Thymus (tissue), 11 donors: ENCODE measurements at regions not wholly inside any gene's neighbourhood (a gene's known extent, or its start where the extent isn't known, plus 50 kb on each side); places are given as distances from the start of the nearest gene placed in this dataset.

Experiments
- DNase-seq, 9 donors: peaks; one replicate each; pipeline ENCODE4 v3.0.0-alpha.2; 2013; ENCODE audit warnings: low spot score in 9 of 9, low read depth in 6 of 9, missing footprints in 1 of 9
- H3K27ac ChIP-seq, 2 donors: one replicate each; pipeline ENCODE4 v1.5.1; 2013; ENCODE audit warnings: control low read depth in 1 of 2, low read depth in 1 of 2, low read length in 1 of 2, mild to moderate bottlenecking in 1 of 2, moderate library complexity in 1 of 2
- H3K27me3 ChIP-seq, 2 donors: one replicate each; pipeline ENCODE4 v1.5.1; 2013; ENCODE audit warnings: low read length in 1 of 2; ENCODE audit not compliant: control insufficient read depth in 2 of 2, insufficient read depth in 1 of 2
- H3K36me3 ChIP-seq, 2 donors: one replicate each; pipeline ENCODE4 v1.5.1; 2013; ENCODE audit warnings: low read length in 1 of 2, mild to moderate bottlenecking in 1 of 2, moderate library complexity in 1 of 2; ENCODE audit not compliant: control insufficient read depth in 2 of 2, insufficient read depth in 2 of 2
- H3K4me1 ChIP-seq, 2 donors: one replicate each; pipeline ENCODE4 v1.5.1; 2013; ENCODE audit warnings: low read length in 2 of 2; ENCODE audit not compliant: control insufficient read depth in 2 of 2, insufficient read depth in 2 of 2
- H3K4me3 ChIP-seq, 2 donors: one replicate each; pipeline ENCODE4 v1.5.1; 2013; ENCODE audit warnings: low read length in 2 of 2, control low read depth in 1 of 2, mild to moderate bottlenecking in 1 of 2
- H3K9me3 ChIP-seq, 2 donors: one replicate each; pipeline ENCODE4 v1.5.1; 2013; ENCODE audit warnings: low read length in 1 of 2, mild to moderate bottlenecking in 1 of 2; ENCODE audit not compliant: control insufficient read depth in 2 of 2, insufficient read depth in 1 of 2
- WGBS: extraction: QIAGEN DNeasy Blood & Tissue Kit; methylation state at CpG from one replicate; pipeline ENCODE4 v1.1.7; 2013; 5-methylcytosine and 5-hydroxymethylcytosine counted together
- donor health status: healthy.

GRCh38 chr7:156158213-156158612 lies 345.9 kb upstream of the SHH start:
- DNase-seq, result no peak
- peaks cover 0 to 7% of the 10 kb centered on the region in 2 donors for H3K9me3 ChIP-seq
- no peaks in the 10 kb centered on the region for H3K4me1 ChIP-seq
- H3K36me3 ChIP-seq, result no peaks in the 10 kb centered on the region
- peaks cover 2 to 9% of the 10 kb centered on the region in 2 donors for H3K27me3 ChIP-seq
- no peak overlapping the region for H3K27ac ChIP-seq
- no peak overlapping the region for H3K4me3 ChIP-seq
- 92% methylated on average over 6 of the region's 6 CpGs for WGBS

- no peak for DNase-seq
- WGBS, result 91% methylated on average over 13 of the region's 13 CpGs
- H3K27ac ChIP-seq, result no peak overlapping the region
These were observed 345.2 kb upstream of the SHH start for GRCh38 chr7:156157409-156158012.

DNA sequence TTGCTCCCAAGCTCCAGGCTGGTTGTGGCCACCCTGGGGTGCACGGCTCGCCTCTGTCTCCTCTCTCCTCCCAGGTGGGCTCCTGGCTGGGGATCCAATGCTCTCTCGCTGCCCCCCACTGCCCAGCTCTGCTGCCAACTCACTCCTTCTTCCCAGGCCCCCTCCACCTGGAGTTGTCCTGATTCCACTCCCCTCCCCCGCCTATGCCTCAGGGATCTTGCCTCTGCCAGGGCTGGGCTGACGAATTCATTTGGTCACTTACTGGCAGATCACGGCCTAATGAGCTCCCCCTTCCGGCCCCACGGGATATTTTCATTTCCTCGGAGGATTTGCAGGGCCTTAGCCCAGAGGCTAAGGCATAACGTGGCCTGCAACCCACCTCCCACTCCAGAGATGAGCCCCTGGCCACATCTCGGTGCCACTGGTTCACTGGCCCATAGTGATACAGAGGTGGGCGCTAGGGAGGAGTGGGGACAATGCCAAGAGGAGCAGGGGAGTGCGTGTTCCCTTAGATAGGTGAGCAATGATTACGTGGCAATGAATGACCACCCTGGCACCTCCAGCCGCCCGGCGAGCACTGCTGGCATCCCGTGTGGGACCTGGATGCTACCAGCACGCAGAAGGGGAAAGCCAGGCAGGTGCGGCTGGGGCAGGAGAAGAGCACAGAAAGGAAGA lies 344.6 kb upstream of the SHH start:
- Histone ChIP-seq H3K27me3 (peaks cover 0 to 6% of the 10 kb centered on the region in 2 donors), H3K4me3 (no peak overlapping the region), H3K27ac (no peak overlapping the region), H3K9me3 (peaks cover 0 to 7% of the 10 kb centered on the region in 2 donors), H3K4me1 (no peaks in the 10 kb centered on the region), H3K36me3 (no peaks in the 10 kb centered on the region)
- WGBS, result 78% methylated on average over 20 of the region's 20 CpGs
- no peak for DNase-seq

More at GRCh38 chr7:156157409-156158012, 345.2 kb upstream of the SHH start:
- H3K4me3 ChIP-seq, result no peak overlapping the region
- H3K27me3 ChIP-seq, result peaks cover 0 to 8% of the 10 kb centered on the region in 2 donors
- H3K4me1 ChIP-seq, result no peaks in the 10 kb centered on the region
- H3K9me3 ChIP-seq, result peaks cover 0 to 7% of the 10 kb centered on the region in 2 donors
- no peaks in the 10 kb centered on the region for H3K36me3 ChIP-seq

- WGBS, result 85% methylated on average over 12 of the region's 12 CpGs
- H3K36me3 ChIP-seq, result no peaks in the 10 kb centered on the region
- peaks cover 0 to 6% of the 10 kb centered on the region in 2 donors for H3K27me3 ChIP-seq
- no peak overlapping the region for H3K4me3 ChIP-seq
- H3K27ac ChIP-seq, result no peak overlapping the region
- no peak for DNase-seq
- no peaks in the 10 kb centered on the region for H3K4me1 ChIP-seq
- peaks cover 0 to 7% of the 10 kb centered on the region in 2 donors for H3K9me3 ChIP-seq
These were observed 343.9 kb upstream of the SHH start for GRCh38 chr7:156155988-156156733.

DNA sequence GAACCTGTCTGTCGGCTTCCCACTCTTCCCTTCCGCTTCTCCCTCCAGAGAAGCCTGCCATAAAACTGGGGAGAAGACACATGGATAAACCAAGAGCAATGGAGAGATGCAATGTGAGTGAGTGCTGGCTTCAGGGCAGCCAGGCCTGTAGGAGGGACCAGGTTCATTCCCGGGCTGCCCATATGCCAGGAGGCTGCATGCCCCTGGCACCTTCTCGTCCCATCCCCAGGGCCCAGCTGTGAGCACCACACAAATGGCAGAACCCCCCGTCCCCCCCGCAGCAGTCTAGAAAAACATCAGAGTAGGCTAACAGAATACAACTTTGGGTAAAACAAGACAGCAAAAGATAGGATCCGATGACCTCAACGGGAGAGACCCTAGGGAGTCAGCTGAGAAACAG lies 341.3 kb upstream of the SHH start:
- H3K4me3 ChIP-seq, result no peak overlapping the region
- H3K27me3 ChIP-seq, result peaks cover 0 to 3% of the 10 kb centered on the region in 2 donors
- no peak for DNase-seq
- H3K36me3 ChIP-seq, result no peaks in the 10 kb centered on the region
- 96% methylated on average over 8 of the region's 8 CpGs for WGBS
- H3K4me1 ChIP-seq, result no peaks in the 10 kb centered on the region
- no peak overlapping the region for H3K27ac ChIP-seq
- H3K9me3 ChIP-seq, result peaks cover 0 to 7% of the 10 kb centered on the region in 2 donors

DNA sequence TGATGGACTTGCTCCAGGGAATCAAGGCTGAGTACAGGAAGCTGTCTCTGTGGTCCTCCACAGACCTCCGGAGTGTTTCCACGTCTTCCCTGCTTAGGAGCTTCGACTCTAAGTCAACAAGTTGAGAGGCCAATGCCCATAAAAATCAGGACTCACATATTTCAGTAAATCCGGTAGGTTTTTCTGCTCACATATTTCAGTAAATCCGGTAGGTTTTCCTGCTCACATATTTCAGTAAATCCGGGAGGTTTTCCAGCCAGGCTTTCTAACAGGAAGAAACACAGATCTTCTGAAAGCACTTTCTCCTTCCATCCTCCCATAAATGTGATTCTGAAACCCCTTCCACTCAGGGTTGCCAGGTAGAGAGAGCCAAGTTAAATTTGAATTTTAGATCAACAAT lies 340.1 kb upstream of the SHH start:
- H3K27me3 ChIP-seq, result peaks cover 0 to 3% of the 10 kb centered on the region in 2 donors
- no peak overlapping the region for H3K27ac ChIP-seq
- no peak for DNase-seq
- no peaks in the 10 kb centered on the region for H3K36me3 ChIP-seq
- H3K4me1 ChIP-seq, result no peaks in the 10 kb centered on the region
- H3K9me3 ChIP-seq, result peaks cover 0 to 7% of the 10 kb centered on the region in 2 donors
- WGBS, result 53% methylated on average over 6 of the region's 6 CpGs
- no peak overlapping the region for H3K4me3 ChIP-seq

- Histone ChIP-seq H3K36me3 (no peaks in the 10 kb centered on the region), H3K9me3 (peaks cover 0 to 7% of the 10 kb centered on the region in 2 donors), H3K4me1 (no peaks in the 10 kb centered on the region), H3K27ac (no peak overlapping the region), H3K27me3 (peaks cover 0 to 3% of the 10 kb centered on the region in 2 donors), H3K4me3 (no peak overlapping the region)
- WGBS, result 90% methylated on average over 6 of the region's 6 CpGs
- DNase-seq, result no peak
These were observed 339.4 kb upstream of the SHH start for GRCh38 chr7:156151658-156152057.

DNA sequence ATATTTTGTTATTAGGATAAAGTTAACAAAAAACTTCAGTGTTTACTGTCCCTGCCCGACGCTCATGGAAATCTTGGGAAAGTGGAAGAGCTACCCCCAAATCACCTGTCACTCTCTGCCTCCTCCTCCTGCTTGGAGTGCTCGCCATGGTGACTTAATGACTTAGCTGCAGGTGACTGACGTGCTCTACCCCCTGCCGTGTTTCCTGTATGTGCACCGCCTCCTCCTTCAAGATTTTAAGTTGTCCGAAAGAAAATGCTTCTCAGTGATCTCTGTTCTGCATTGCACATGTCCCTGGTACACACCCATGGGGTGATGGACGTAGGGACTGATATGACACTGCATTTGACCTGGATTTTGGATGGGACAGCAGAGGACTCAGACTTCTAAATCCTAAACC lies 338.8 kb upstream of the SHH start:
- no peak overlapping the region for H3K27ac ChIP-seq
- H3K36me3 ChIP-seq, result no peaks in the 10 kb centered on the region
- DNase-seq, result no peak
- peaks cover 0 to 7% of the 10 kb centered on the region in 2 donors for H3K9me3 ChIP-seq
- no peaks in the 10 kb centered on the region for H3K4me1 ChIP-seq
- WGBS, result 70% methylated on average over 8 of the region's 8 CpGs
- peaks cover 0 to 3% of the 10 kb centered on the region in 2 donors for H3K27me3 ChIP-seq
- no peak overlapping the region for H3K4me3 ChIP-seq

GRCh38 chr7:156148995-156149394 lies 336.7 kb upstream of the SHH start:
- 96% methylated on average over 9 of the region's 9 CpGs for WGBS
- H3K4me3 ChIP-seq, result no peak overlapping the region
- no peak for DNase-seq
- H3K4me1 ChIP-seq, result no peaks in the 10 kb centered on the region
- no peaks in the 10 kb centered on the region for H3K36me3 ChIP-seq
- no peak overlapping the region for H3K27ac ChIP-seq
- H3K9me3 ChIP-seq, result peaks cover 0 to 7% of the 10 kb centered on the region in 2 donors
- H3K27me3 ChIP-seq, result peaks cover 0 to 6% of the 10 kb centered on the region in 2 donors
